Sigmoid colon (tissue), 6 donors: ENCODE measurements at regions not wholly inside any gene's neighbourhood (a gene's known extent, or its start where the extent isn't known, plus 50 kb on each side); places are given as distances from the start of the nearest gene placed in this dataset.

Experiments used
- DNase-seq: peaks from one replicate; pipeline ENCODE4 v3.0.0-alpha.2; 2019
- H3K27ac ChIP-seq, 4 donors: fragments of 200-600 bp; sonication (generic); one replicate each; pipeline ENCODE4 v1.5.1; 2016 to 2019; ENCODE audit warnings: mild to moderate bottlenecking in 1 of 4
- H3K27me3 ChIP-seq, 3 donors: fragments of 200-600 bp; sonication (generic); one replicate each; pipeline ENCODE4 v1.5.1; 2019; ENCODE audit warnings: mild to moderate bottlenecking in 1 of 3
- H3K36me3 ChIP-seq, 4 donors: fragments of 200-600 bp; sonication (generic); one replicate each; pipeline ENCODE4 v1.5.1; 2016 to 2019
- H3K4me1 ChIP-seq, 4 donors: fragments of 200-600 bp; sonication (generic); one replicate each; pipeline ENCODE4 v1.5.1; 2017 to 2019
- H3K4me3 ChIP-seq, 4 donors: fragments of 200-600 bp; sonication (generic); one replicate each; pipeline ENCODE4 v1.5.1; 2017 to 2019; ENCODE audit warnings: mild to moderate bottlenecking in 2 of 4, moderate library complexity in 1 of 4
- H3K9me3 ChIP-seq, 4 donors: fragments of 200-600 bp in 3 of 4; sonication (generic) in 3 of 4; one replicate each; pipeline versions ENCODE4 v1.5.1 to v1.6.1; 2013 to 2019
- EP300 ChIP-seq, 4 donors: sonication (generic); formaldehyde crosslinking; IDR thresholded peaks; one replicate each; pipeline ENCODE4 v1.6.1; 2017; ENCODE audit warnings: antibody characterized with exemption in 4 of 4
- POLR2A ChIP-seq, 2 donors: fragments of 450-650 bp; IDR thresholded peaks; one replicate each; pipeline ENCODE4 v1.6.1; 2016; ENCODE audit warnings: antibody characterized with exemption in 2 of 2, mild to moderate bottlenecking in 2 of 2, moderate library complexity in 2 of 2
- POLR2AphosphoS5 ChIP-seq, 4 donors: sonication (generic); formaldehyde crosslinking; IDR thresholded peaks; one replicate each; pipeline ENCODE4 v1.6.1; 2017; ENCODE audit warnings: antibody characterized with exemption in 4 of 4
- WGBS, 2 donors: extraction: QIAGEN DNeasy Blood & Tissue Kit; methylation state at CpG; one replicate each; pipeline ENCODE4 v1.1.7; 2013; 5-methylcytosine and 5-hydroxymethylcytosine counted together
- intact Hi-C: fragments of 100-400 bp; cut with DNase I; formaldehyde crosslinking; loops from one replicate; pipeline ENCODE4 v1.15.1; 2023
- TF ChIP-seq, protein P1 (sequence below), 4 experiments: fragments of 450-650 bp in 3 of 4; fragments of 200-600 bp in 1 of 4; IDR thresholded peaks; one replicate each; pipeline ENCODE4 v1.5.1; 2016 to 2019; ENCODE audit warnings: antibody characterized with exemption in 4 of 4, mild to moderate bottlenecking in 3 of 4, moderate library complexity in 2 of 4
- donor health status: healthy with polysubstance abuse.
- donor health status: healthy.

GRCh38 chr1:30187413-30188023, 535.9 kb downstream of the MATN1 start:
- whole genome bisulfite sequencing, 2 donors = 89 to 94% methylated on average over 4 of the region's 4 CpGs
- no peaks in the 10 kb centered on the region for H3K9me3 ChIP-seq
- H3K36me3 ChIP-seq = no peaks in the 10 kb centered on the region
- peaks cover 0 to 8% (median 3%) of the 10 kb centered on the region in 4 donors for H3K4me1 ChIP-seq
- DNase-seq = no peak
- intact Hi-C loops = no loop called here
- no peak overlapping the region for H3K4me3 ChIP-seq
- peaks cover 0 to 4% (median 0%) of the 10 kb centered on the region in 3 donors for H3K27me3 ChIP-seq
- no peak overlapping the region for H3K27ac ChIP-seq
- TF ChIP-seq, protein P1, sequence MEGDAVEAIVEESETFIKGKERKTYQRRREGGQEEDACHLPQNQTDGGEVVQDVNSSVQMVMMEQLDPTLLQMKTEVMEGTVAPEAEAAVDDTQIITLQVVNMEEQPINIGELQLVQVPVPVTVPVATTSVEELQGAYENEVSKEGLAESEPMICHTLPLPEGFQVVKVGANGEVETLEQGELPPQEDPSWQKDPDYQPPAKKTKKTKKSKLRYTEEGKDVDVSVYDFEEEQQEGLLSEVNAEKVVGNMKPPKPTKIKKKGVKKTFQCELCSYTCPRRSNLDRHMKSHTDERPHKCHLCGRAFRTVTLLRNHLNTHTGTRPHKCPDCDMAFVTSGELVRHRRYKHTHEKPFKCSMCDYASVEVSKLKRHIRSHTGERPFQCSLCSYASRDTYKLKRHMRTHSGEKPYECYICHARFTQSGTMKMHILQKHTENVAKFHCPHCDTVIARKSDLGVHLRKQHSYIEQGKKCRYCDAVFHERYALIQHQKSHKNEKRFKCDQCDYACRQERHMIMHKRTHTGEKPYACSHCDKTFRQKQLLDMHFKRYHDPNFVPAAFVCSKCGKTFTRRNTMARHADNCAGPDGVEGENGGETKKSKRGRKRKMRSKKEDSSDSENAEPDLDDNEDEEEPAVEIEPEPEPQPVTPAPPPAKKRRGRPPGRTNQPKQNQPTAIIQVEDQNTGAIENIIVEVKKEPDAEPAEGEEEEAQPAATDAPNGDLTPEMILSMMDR (IDR thresholded peaks at IDR 0.05) = no peak
- TF ChIP-seq EP300 (IDR thresholded peaks at IDR 0.05) (no peak), POLR2AphosphoS5 (IDR thresholded peaks at IDR 0.05) (no peak)

DNA sequence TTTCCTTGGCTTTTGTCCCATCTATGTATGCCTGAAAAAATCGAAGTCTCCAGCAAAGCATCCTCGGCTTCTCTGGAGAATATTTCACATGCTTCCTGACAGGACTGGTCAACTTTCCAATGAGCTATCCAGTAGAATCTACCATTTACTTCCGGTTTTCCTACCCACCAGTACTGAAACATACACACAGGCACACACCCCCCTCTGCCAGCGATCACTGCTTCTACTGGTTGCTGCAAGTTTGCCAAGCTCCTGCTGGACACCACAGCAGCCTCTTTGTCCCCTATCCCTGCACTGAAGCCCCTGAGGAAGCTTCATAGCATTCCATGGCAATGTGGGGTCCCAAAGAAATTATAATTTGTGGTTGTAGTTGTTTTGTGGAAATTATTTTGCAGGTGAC, 536.8 kb downstream of the MATN1 start:
- WGBS, 2 donors = 62% methylated on average over 4 of the region's 4 CpGs
- Histone ChIP-seq H3K27me3 (peaks cover 0 to 4% (median 0%) of the 10 kb centered on the region in 3 donors), H3K36me3 (no peaks in the 10 kb centered on the region), H3K9me3 (no peaks in the 10 kb centered on the region), H3K4me3 (no peak overlapping the region), H3K27ac (no peak overlapping the region), H3K4me1 (peaks cover 0 to 8% (median 3%) of the 10 kb centered on the region in 4 donors)
- no peak for DNase-seq
- TF ChIP-seq POLR2A (IDR thresholded peaks at IDR 0.05) = no peak
- TF ChIP-seq, protein P1 (IDR thresholded peaks at IDR 0.05) = no peak
- no peak for TF ChIP-seq POLR2AphosphoS5 (IDR thresholded peaks at IDR 0.05)
- no peak for TF ChIP-seq EP300 (IDR thresholded peaks at IDR 0.05)
- intact Hi-C loops = no loop called here

GRCh38 chr1:30185809-30186208, 537.6 kb downstream of the MATN1 start:
- Histone ChIP-seq H3K27ac (no peak overlapping the region), H3K36me3 (no peaks in the 10 kb centered on the region), H3K4me3 (no peak overlapping the region), H3K27me3 (peaks cover 0 to 4% (median 0%) of the 10 kb centered on the region in 3 donors), H3K4me1 (peaks cover 0 to 3% (median 2%) of the 10 kb centered on the region in 4 donors), H3K9me3 (no peaks in the 10 kb centered on the region)
- no peak for DNase-seq
- 35 to 54% methylated on average over 6 of the region's 6 CpGs for WGBS, 2 donors
- intact Hi-C loops = no loop called here
- TF ChIP-seq POLR2A (IDR thresholded peaks at IDR 0.05) (no peak), POLR2AphosphoS5 (IDR thresholded peaks at IDR 0.05) (no peak), EP300 (IDR thresholded peaks at IDR 0.05) (no peak)
- TF ChIP-seq, protein P1 (IDR thresholded peaks at IDR 0.05) = no peak

GRCh38 chr1:30185313-30185712, 538.1 kb downstream of the MATN1 start:
- intact Hi-C loops = no loop called here

More at GRCh38 chr1:30185313-30185712, 538.1 kb downstream of the MATN1 start:
- peaks cover 0 to 4% (median 0%) of the 10 kb centered on the region in 3 donors for H3K27me3 ChIP-seq
- DNase-seq = no peak
- H3K9me3 ChIP-seq = no peaks in the 10 kb centered on the region
- H3K4me3 ChIP-seq = no peak overlapping the region
- no peaks in the 10 kb centered on the region for H3K4me1 ChIP-seq
- H3K36me3 ChIP-seq = no peaks in the 10 kb centered on the region
- H3K27ac ChIP-seq = no peak overlapping the region
- TF ChIP-seq POLR2AphosphoS5 (IDR thresholded peaks at IDR 0.05) (no peak), POLR2A (IDR thresholded peaks at IDR 0.05) (no peak)
- TF ChIP-seq, protein P1 (IDR thresholded peaks at IDR 0.05) = no peak
- 94 to 96% methylated on average over 4 of the region's 4 CpGs for WGBS, 2 donors
